ENCODE measurements at regions not wholly inside any gene's neighbourhood (a gene's known extent, or its start where the extent isn't known, plus 50 kb on each side); places are given as distances from the start of the nearest gene placed in this dataset.

DNA sequence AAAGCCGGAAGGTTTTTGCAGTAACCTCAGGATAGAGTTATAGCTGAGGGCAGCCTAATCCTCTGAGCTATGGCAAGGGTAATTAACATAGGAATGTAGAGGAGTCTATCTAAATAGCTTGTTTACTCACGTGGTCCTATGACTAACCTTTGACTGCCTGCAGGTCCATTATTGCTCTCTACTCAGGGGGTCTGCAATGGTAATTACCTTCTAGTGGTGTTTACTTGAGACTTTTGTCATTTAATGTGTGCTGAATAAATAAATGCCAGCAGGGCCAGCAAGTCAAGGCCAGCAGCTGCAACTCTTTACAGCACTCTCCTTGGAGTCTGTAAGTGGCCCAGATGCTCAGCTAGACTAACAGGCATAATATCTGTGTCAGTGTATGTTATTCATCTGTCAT is 212.7 kb upstream of the FMR1 start:
- H3K9me3 ChIP-seq (ENCODE audit: control insufficient read depth in 1 of 2, insufficient read depth in 1 of 2, low read depth in 1 of 2, low read length in 2 of 2): no peaks in the 10 kb centered on the region
- H4K20me1 ChIP-seq (ENCODE audit: insufficient read depth): no peaks in the 10 kb centered on the region
- TF ChIP-seq ZNF274 (IDR thresholded peaks at IDR 0.05; ENCODE audit: low read depth, low read length) (no peak), SRF (IDR thresholded peaks at IDR 0.05; ENCODE audit: low read depth) (no peak), EGR1 (IDR thresholded peaks at IDR 0.05; ENCODE audit: low read depth) (no peak), REST (IDR thresholded peaks at IDR 0.05; ENCODE audit: low read depth) (no peak), YY1 (IDR thresholded peaks at IDR 0.05; ENCODE audit: extremely low read depth, insufficient replicate concordance, low read depth, low read length) (no peak), ZBTB33 (IDR thresholded peaks at IDR 0.05; ENCODE audit: extremely low read depth, insufficient replicate concordance, low read length) (no peak), JUND (IDR thresholded peaks at IDR 0.05) (no peak), POLR2A (IDR thresholded peaks at IDR 0.05; ENCODE audit: borderline replicate concordance, extremely low read depth, insufficient read depth, insufficient read length) (no peak), CEBPB (IDR thresholded peaks at IDR 0.05; ENCODE audit: low read depth) (no peak), SIN3A (IDR thresholded peaks at IDR 0.05; ENCODE audit: low read depth) (no peak), FOSL1 (IDR thresholded peaks at IDR 0.05; ENCODE audit: low read depth) (no peak)
- TF ChIP-seq, protein P1, sequence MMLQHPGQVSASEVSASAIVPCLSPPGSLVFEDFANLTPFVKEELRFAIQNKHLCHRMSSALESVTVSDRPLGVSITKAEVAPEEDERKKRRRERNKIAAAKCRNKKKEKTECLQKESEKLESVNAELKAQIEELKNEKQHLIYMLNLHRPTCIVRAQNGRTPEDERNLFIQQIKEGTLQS (IDR thresholded peaks at IDR 0.05): no peak
- ChIA-PET CTCF (no interaction called here), RAD21 (ENCODE audit: low non-redundant PET in 1 of 2, low total read pairs in 2 of 2, uncharacterized antibody in 2 of 2, unreplicated experiment in 2 of 2) (no interaction called here), POLR2A (no interaction called here)
- no peaks in the 10 kb centered on the region for H3K27me3 ChIP-seq (ENCODE audit: insufficient read depth, low read length)
- DNase-seq (ENCODE audit: low read depth, low spot score) (no peak), ATAC-seq (no peak)
- intact Hi-C loops (cut with micrococcal nuclease): no loop called here
- no peak overlapping the region for H3K4me2 ChIP-seq (ENCODE audit: low read length)
- H3K36me3 ChIP-seq (ENCODE audit: control insufficient read depth in 1 of 2, insufficient read depth in 2 of 2, low read length in 2 of 2): no peaks in the 10 kb centered on the region
- no peak overlapping the region for H3K9ac ChIP-seq (ENCODE audit: low read length)
- no TSS peak for BruUV-seq (replicated peaks)
- no peaks in the 10 kb centered on the region for H3K4me1 ChIP-seq (ENCODE audit: control insufficient read depth in 1 of 2, insufficient read depth in 2 of 2, low read length in 2 of 2)
- H3K4me3 ChIP-seq (replicated peaks in 1 of 2; ENCODE audit: low read depth in 1 of 2, low read length in 2 of 2): no peak overlapping the region
- no peak overlapping the region for H3K27ac ChIP-seq (ENCODE audit: low read depth, low read length)
- no peaks in the 10 kb centered on the region for H3K9me2 ChIP-seq (ENCODE audit: insufficient read depth)
- no peaks in the 10 kb centered on the region for H3K79me2 ChIP-seq (ENCODE audit: insufficient read depth, low read length)
- no peak overlapping the region for H2AFZ ChIP-seq (ENCODE audit: low read depth, low read length, poor library complexity, severe bottlenecking)
